Caco-2 (cell line): ENCODE measurements at regions not wholly inside any gene's neighbourhood (a gene's known extent, or its start where the extent isn't known, plus 50 kb on each side); places are given as distances from the start of the nearest gene placed in this dataset.

Experiments
- BruUV-seq: library from RNA; stranded (reverse); fragments of 400-500 nt; replicated peaks from 2 replicates; lab custom pipeline; 2021; lab: Mats Ljungman, UMichigan
- CTCF ChIA-PET: fragments of 300-600 bp; sonication (Branson Sonifier 250); formaldehyde crosslinking; loops from one replicate; lab custom pipeline; 2022; ENCODE audit warnings: antibody characterized with exemption; lab: Charles Lee
- POLR2A ChIA-PET: fragments of 300-600 bp; sonication (Branson Sonifier 250); formaldehyde crosslinking; loops from one replicate; lab custom pipeline; 2022; ENCODE audit warnings: antibody characterized with exemption; lab: Charles Lee
- DNase-seq, 2 experiments: peaks; one replicate each; pipeline versions ENCODE4 v3.0.0 to v3.0.0-alpha.2; 2020 to 2022
- H3K27me3 ChIP-seq: replicated peaks from 2 replicates; pipeline ENCODE4 v1.6.0; 2011; ENCODE audit warnings: low read length; ENCODE audit not compliant: control insufficient read depth, insufficient read depth
- H3K36me3 ChIP-seq: 2 replicates; pipeline ENCODE4 v1.5.1; 2011; ENCODE audit warnings: low read length; ENCODE audit not compliant: control insufficient read depth, insufficient read depth
- H3K4me1 ChIP-seq: fragments of 250-450 bp; sonication (Bioruptor Pico); 2 replicates; pipeline ENCODE4 v1.5.1; 2020; ENCODE audit warnings: mild to moderate bottlenecking
- H3K4me3 ChIP-seq: 2 replicates; pipeline ENCODE4 v1.5.1; 2011; ENCODE audit warnings: low read depth, mild to moderate bottlenecking, control low read depth, low read length
- H3K9me3 ChIP-seq: fragments of 250-450 bp; sonication (Bioruptor Pico); 2 replicates; pipeline ENCODE4 v1.5.1; 2020; ENCODE audit warnings: mild to moderate bottlenecking, moderate library complexity
- H3K27ac Mint-ChIP-seq: one replicate; pipeline ENCODE4 v1.8.0; 2022; ENCODE audit warnings: mixed read lengths; ENCODE audit not compliant: unreplicated experiment
- H3K27me3 Mint-ChIP-seq: one replicate; pipeline ENCODE4 v1.8.0; 2022; ENCODE audit warnings: mixed read lengths; ENCODE audit not compliant: insufficient read depth, unreplicated experiment
- H3K36me3 Mint-ChIP-seq: one replicate; pipeline ENCODE4 v1.8.0; 2022; ENCODE audit warnings: mild to moderate bottlenecking, mixed read lengths; ENCODE audit not compliant: insufficient read depth, unreplicated experiment
- H3K4me1 Mint-ChIP-seq: one replicate; pipeline ENCODE4 v1.8.0; 2022; ENCODE audit warnings: low read depth, mixed read lengths; ENCODE audit not compliant: unreplicated experiment
- H3K4me3 Mint-ChIP-seq: one replicate; pipeline ENCODE4 v1.8.0; 2022; ENCODE audit warnings: mild to moderate bottlenecking, moderate library complexity, mixed read lengths; ENCODE audit not compliant: unreplicated experiment
- H3K9me3 Mint-ChIP-seq: one replicate; pipeline ENCODE4 v1.8.0; 2022; ENCODE audit warnings: mixed read lengths; ENCODE audit not compliant: unreplicated experiment
- CTCF ChIP-seq, 2 experiments: fragments of 200-600 bp in 1 of 2; IDR thresholded peaks; 1 replicate in 1 of 2; 2 replicates in 1 of 2; pipeline versions ENCODE4 v1.5.1 to v1.8.0; 2011 to 2022; ENCODE audit warnings: antibody characterized with exemption in 1 of 2, control low read depth in 1 of 2, inconsistent platforms in 1 of 2, low read depth in 1 of 2, low read length in 1 of 2, mild to moderate bottlenecking in 1 of 2, moderate library complexity in 1 of 2; ENCODE audit not compliant: insufficient read depth in 1 of 2, severe bottlenecking in 1 of 2, unreplicated experiment in 1 of 2
- intact Hi-C: fragments of 100-400 bp; cut with micrococcal nuclease; formaldehyde crosslinking; loops from one replicate; pipeline ENCODE4 v1.10.0; 2022; ENCODE audit not compliant: unreplicated experiment

GRCh38 chr15:62639906-62640605 is 402.5 kb upstream of the TPM1 start:
- Histone ChIP-seq H3K9me3 (no peaks in the 10 kb centered on the region), H3K4me3 (no peak overlapping the region), H3K4me1 (peaks cover 12% of the 10 kb centered on the region; the same call in 1 of the 2 replicates), H3K27me3 (no peaks in the 10 kb centered on the region), H3K36me3 (no peaks in the 10 kb centered on the region)
- ChIA-PET CTCF (no interaction called here), POLR2A (no interaction called here)
- no peak for DNase-seq
- Mint-ChIP-seq H3K4me1 (peaks cover 27% of the 10 kb centered on the region), H3K4me3 (no peak overlapping the region), H3K27ac (no peak overlapping the region), H3K9me3 (no peaks in the 10 kb centered on the region), H3K36me3 (peaks cover 13% of the 10 kb centered on the region), H3K27me3 (no peaks in the 10 kb centered on the region)
- intact Hi-C loops = no loop called here
- TF ChIP-seq CTCF (IDR thresholded peaks at IDR 0.05; ENCODE audit: insufficient read depth in 1 of 2, low read depth in 1 of 2, low read length in 1 of 2, severe bottlenecking in 1 of 2, unreplicated experiment in 1 of 2) = no peak
- no TSS peak for BruUV-seq

DNA sequence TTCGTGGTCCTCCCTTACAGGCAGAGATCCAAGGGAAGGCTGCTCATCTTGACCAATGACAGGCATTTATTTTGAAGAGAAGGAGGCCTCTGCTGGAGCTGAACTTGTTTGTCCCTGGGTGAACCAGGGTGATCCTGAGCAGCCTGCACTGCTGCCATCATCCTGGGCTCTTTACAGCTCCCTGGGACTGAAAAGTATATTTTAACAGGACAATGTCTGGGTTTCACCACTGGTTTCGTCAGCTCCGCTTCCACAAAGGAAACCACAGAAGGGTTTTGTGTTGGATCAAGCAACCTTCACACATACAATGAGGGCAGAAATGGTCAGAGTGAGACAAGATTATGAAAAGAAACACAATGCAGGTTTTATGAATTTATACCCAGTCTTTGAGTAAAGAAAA is 400.7 kb upstream of the TPM1 start:
- Histone ChIP-seq H3K27me3 (no peaks in the 10 kb centered on the region), H3K4me1 (no peaks in the 10 kb centered on the region), H3K4me3 (no peak overlapping the region), H3K9me3 (no peaks in the 10 kb centered on the region), H3K36me3 (no peaks in the 10 kb centered on the region)
- POLR2A ChIA-PET = no interaction called here
- H3K36me3 Mint-ChIP-seq = peaks cover 15% of the 10 kb centered on the region
- H3K27me3 Mint-ChIP-seq = no peaks in the 10 kb centered on the region
- no peak for TF ChIP-seq CTCF (IDR thresholded peaks at IDR 0.05; ENCODE audit: insufficient read depth in 1 of 2, low read depth in 1 of 2, low read length in 1 of 2, severe bottlenecking in 1 of 2, unreplicated experiment in 1 of 2)
- no peaks in the 10 kb centered on the region for H3K9me3 Mint-ChIP-seq
- H3K4me1 Mint-ChIP-seq = peaks cover 13% of the 10 kb centered on the region
- no peak for DNase-seq
- no TSS peak for BruUV-seq
- no peak overlapping the region for H3K4me3 Mint-ChIP-seq
- intact Hi-C loops = no loop called here
- H3K27ac Mint-ChIP-seq = no peak overlapping the region
- CTCF ChIA-PET = no interaction called here

GRCh38 chr15:62643572-62643971 is 399.0 kb upstream of the TPM1 start:
- intact Hi-C loops = no loop called here
- Mint-ChIP-seq H3K36me3 (peaks cover 30% of the 10 kb centered on the region), H3K4me1 (no peaks in the 10 kb centered on the region), H3K9me3 (no peaks in the 10 kb centered on the region), H3K4me3 (no peak overlapping the region), H3K27me3 (no peaks in the 10 kb centered on the region), H3K27ac (no peak overlapping the region)
- no peak for TF ChIP-seq CTCF (IDR thresholded peaks at IDR 0.05; ENCODE audit: insufficient read depth in 1 of 2, low read depth in 1 of 2, low read length in 1 of 2, severe bottlenecking in 1 of 2, unreplicated experiment in 1 of 2)
- no peaks in the 10 kb centered on the region for H3K4me1 ChIP-seq
- H3K27me3 ChIP-seq = no peaks in the 10 kb centered on the region
- H3K9me3 ChIP-seq = no peaks in the 10 kb centered on the region
- BruUV-seq = no TSS peak
- ChIA-PET POLR2A (no interaction called here), CTCF (no interaction called here)
- no peak overlapping the region for H3K4me3 ChIP-seq
- no peak for DNase-seq
- no peaks in the 10 kb centered on the region for H3K36me3 ChIP-seq
